Trophoblast cell (in vitro differentiated cells and primary cell): ENCODE measurements at regions not wholly inside any gene's neighbourhood (a gene's known extent, or its start where the extent isn't known, plus 50 kb on each side); places are given as distances from the start of the nearest gene placed in this dataset.

Experiments
- DNase-seq, 2 donors: peaks; one replicate each; pipeline ENCODE4 v3.0.0-alpha.2; 2016
- H2AFZ ChIP-seq: 2 replicates; pipeline ENCODE4 v1.6.1; 2013; ENCODE audit warnings: low read length, moderate library complexity, mild to moderate bottlenecking; ENCODE audit not compliant: insufficient read depth, poor library complexity
- H2AK5ac ChIP-seq: 2 replicates; pipeline ENCODE4 v1.6.1; 2013; ENCODE audit warnings: mild to moderate bottlenecking, low read length
- H2BK120ac ChIP-seq: 2 replicates; pipeline ENCODE4 v1.6.1; 2013; ENCODE audit warnings: low read length, mild to moderate bottlenecking, moderate library complexity; ENCODE audit not compliant: insufficient read depth, poor library complexity
- H2BK12ac ChIP-seq: 2 replicates; pipeline ENCODE4 v1.6.1; 2013; ENCODE audit warnings: mild to moderate bottlenecking, low read length, moderate library complexity
- H2BK5ac ChIP-seq: 2 replicates; pipeline ENCODE4 v1.6.1; 2013; ENCODE audit warnings: low read length, low read depth, moderate library complexity, mild to moderate bottlenecking; ENCODE audit not compliant: poor library complexity
- H3K14ac ChIP-seq: 2 replicates; pipeline ENCODE4 v1.6.1; 2013; ENCODE audit warnings: mild to moderate bottlenecking, low read length
- H3K18ac ChIP-seq: 2 replicates; pipeline ENCODE4 v1.6.1; 2013; ENCODE audit warnings: mild to moderate bottlenecking, low read length
- H3K23ac ChIP-seq: 2 replicates; pipeline ENCODE4 v1.6.1; 2013; ENCODE audit warnings: low read length
- H3K27ac ChIP-seq: 2 replicates; pipeline ENCODE4 v1.5.1; 2013; ENCODE audit warnings: low read depth, mild to moderate bottlenecking, inconsistent platforms, low read length, moderate library complexity
- H3K27me3 ChIP-seq: 2 replicates; pipeline ENCODE4 v1.6.1; 2013; ENCODE audit warnings: inconsistent platforms, mild to moderate bottlenecking, low read length, moderate library complexity; ENCODE audit not compliant: insufficient read depth
- H3K36me3 ChIP-seq, 2 experiments: 1 replicate in 1 of 2; 2 replicates in 1 of 2; pipeline ENCODE4 v1.6.1; 2013; ENCODE audit warnings: low read length in 2 of 2, mild to moderate bottlenecking in 2 of 2, moderate library complexity in 1 of 2; ENCODE audit not compliant: insufficient read depth in 2 of 2, control insufficient read depth in 1 of 2
- H3K4ac ChIP-seq: 2 replicates; pipeline ENCODE4 v1.6.1; 2013; ENCODE audit warnings: low read depth, mild to moderate bottlenecking, low read length, moderate library complexity
- H3K4me1 ChIP-seq, 2 experiments: 1 replicate in 1 of 2; 2 replicates in 1 of 2; pipeline ENCODE4 v1.6.1; 2013; ENCODE audit warnings: low read length in 2 of 2, mild to moderate bottlenecking in 2 of 2, moderate library complexity in 1 of 2; ENCODE audit not compliant: insufficient read depth in 2 of 2, control insufficient read depth in 1 of 2
- H3K4me2 ChIP-seq: 2 replicates; pipeline ENCODE4 v1.6.1; 2013; ENCODE audit warnings: inconsistent platforms, mild to moderate bottlenecking, low read length, moderate library complexity
- H3K4me3 ChIP-seq: 2 replicates; pipeline ENCODE4 v1.5.1; 2013; ENCODE audit warnings: mild to moderate bottlenecking, low read depth, low read length, inconsistent platforms
- H3K79me1 ChIP-seq: one replicate; pipeline ENCODE4 v1.6.1; 2013; ENCODE audit warnings: low read length
- H3K79me2 ChIP-seq: 2 replicates; pipeline ENCODE4 v1.6.1; 2013; ENCODE audit warnings: low read length, mild to moderate bottlenecking; ENCODE audit not compliant: control insufficient read depth, insufficient read depth, poor library complexity
- H3K9ac ChIP-seq: 2 replicates; pipeline ENCODE4 v1.6.1; 2013; ENCODE audit warnings: mild to moderate bottlenecking, low read length
- H3K9me3 ChIP-seq: 2 replicates; pipeline ENCODE4 v1.6.1; 2013; ENCODE audit warnings: low read depth, mild to moderate bottlenecking, control low read depth, inconsistent platforms, low read length; ENCODE audit not compliant: insufficient read depth
- H4K12ac ChIP-seq: 2 replicates; pipeline ENCODE4 v1.6.1; 2013; ENCODE audit warnings: low read depth, mild to moderate bottlenecking, low read length, moderate library complexity
- H4K8ac ChIP-seq: 2 replicates; pipeline ENCODE4 v1.6.1; 2013; ENCODE audit warnings: low read depth, mild to moderate bottlenecking, low read length, moderate library complexity
- H4K91ac ChIP-seq: one replicate; pipeline ENCODE4 v1.6.1; 2013; ENCODE audit warnings: low read depth, mild to moderate bottlenecking, low read length, moderate library complexity
- WGBS: extraction: QIAGEN DNeasy Blood & Tissue Kit; methylation state at CpG from one replicate; pipeline ENCODE4 v1.1.7; 2013; ENCODE audit warnings: missing lambda C conversion rate; ENCODE audit not compliant: insufficient read length, insufficient coverage; ENCODE audit errors: extremely low coverage; 5-methylcytosine and 5-hydroxymethylcytosine counted together

DNA sequence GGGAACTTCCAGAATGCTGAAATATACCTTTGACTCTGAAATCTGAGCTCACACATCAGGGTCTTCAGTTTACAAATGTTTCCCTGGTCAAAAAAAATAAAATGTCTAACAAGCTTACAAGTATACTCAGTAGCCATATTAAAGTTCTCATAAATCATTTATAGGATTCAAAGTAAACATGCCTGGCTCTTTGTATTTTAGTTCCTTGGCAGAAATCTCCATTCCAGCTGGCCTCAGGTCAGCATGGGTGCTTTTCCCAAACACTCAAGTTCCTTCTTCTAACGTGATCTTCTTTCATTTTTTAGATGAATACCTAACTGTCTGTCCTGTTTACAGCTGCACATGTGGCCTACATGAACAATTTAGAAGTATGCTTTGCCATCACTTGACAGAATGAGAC, 263.2 kb downstream of the GAS1 start:
- Histone ChIP-seq H3K9me3 (no peaks in the 10 kb centered on the region), H3K4me2 (no peak overlapping the region), H3K18ac (no peak overlapping the region), H3K9ac (no peak overlapping the region), H3K4ac (no peak overlapping the region), H4K12ac (no peak overlapping the region), H2BK12ac (no peak overlapping the region), H3K79me2 (no peaks in the 10 kb centered on the region), H3K23ac (no peak overlapping the region), H3K27me3 (no peaks in the 10 kb centered on the region), H2AFZ (no peak overlapping the region), H3K4me3 (no peak overlapping the region), H2BK5ac (no peak overlapping the region), H3K14ac (no peak overlapping the region), H3K27ac (no peak overlapping the region), H2AK5ac (no peak overlapping the region), H4K91ac (no peak overlapping the region), H4K8ac (no peak overlapping the region), H3K4me1 (no peaks in the 10 kb centered on the region), H2BK120ac (no peak overlapping the region), H3K79me1 (no peaks in the 10 kb centered on the region), H3K36me3 (peaks cover 0 to 1% of the 10 kb centered on the region in 2 experiments)
- no peak for DNase-seq
- WGBS, result no CpG with 5 or more reads among the region's 1 CpG

DNA sequence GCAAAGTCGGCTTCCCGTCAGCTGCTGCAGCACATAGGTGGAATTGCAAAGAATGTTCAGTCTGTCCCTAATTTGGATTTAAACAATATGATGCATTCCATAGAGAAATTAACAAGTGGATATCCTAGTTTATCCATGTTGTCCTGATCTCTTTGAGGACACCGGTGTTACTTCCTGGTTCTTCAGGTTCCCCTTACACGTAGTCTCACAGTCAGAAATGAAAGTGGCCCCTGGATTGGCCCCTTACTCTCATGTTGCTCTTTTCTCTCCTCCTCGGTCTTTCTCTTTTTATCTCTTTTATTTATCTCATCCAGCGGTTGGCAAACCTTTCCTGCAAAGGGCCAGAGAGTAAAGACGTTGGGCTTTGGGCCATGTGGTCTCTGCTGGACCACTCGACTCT, 265.1 kb downstream of the GAS1 start:
- WGBS, result no CpG with 5 or more reads among the region's 8 CpGs
- H3K4me3 ChIP-seq, result no peak overlapping the region
- no peak for DNase-seq

DNA sequence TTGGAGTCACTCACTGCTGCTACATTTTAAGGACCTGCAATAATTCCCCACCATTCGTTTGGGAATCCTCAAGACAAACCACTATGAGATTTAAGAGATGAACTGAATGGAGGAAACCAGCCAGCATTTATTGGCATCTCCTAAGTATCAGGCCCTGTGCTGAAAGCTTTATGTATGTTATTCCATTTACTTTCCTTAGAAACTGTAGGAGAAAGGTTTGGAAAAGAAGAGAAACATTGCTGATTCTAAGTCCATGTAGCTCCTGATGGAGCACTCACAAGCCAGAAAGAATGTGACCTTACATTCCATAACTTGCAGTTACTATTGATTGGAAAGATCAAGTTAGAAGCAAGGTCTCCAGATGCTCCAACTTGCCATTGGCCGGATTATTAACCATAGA, 267.4 kb downstream of the GAS1 start:
- no peak overlapping the region for H4K12ac ChIP-seq
- H3K9ac ChIP-seq, result no peak overlapping the region
- H3K18ac ChIP-seq, result no peak overlapping the region
- peaks cover 3% of the 10 kb centered on the region for H3K79me1 ChIP-seq
- H3K27ac ChIP-seq, result no peak overlapping the region
- H3K4me3 ChIP-seq, result no peak overlapping the region
- H3K14ac ChIP-seq, result no peak overlapping the region
- H3K9me3 ChIP-seq, result no peaks in the 10 kb centered on the region
- no peaks in the 10 kb centered on the region for H3K27me3 ChIP-seq
- no peak overlapping the region for H2BK12ac ChIP-seq
- peaks cover 9% of the 10 kb centered on the region in 2 experiments for H3K4me1 ChIP-seq
- no peak overlapping the region for H2BK120ac ChIP-seq
- peaks cover 0 to 1% of the 10 kb centered on the region in 2 experiments for H3K36me3 ChIP-seq
- H4K91ac ChIP-seq, result no peak overlapping the region
- H2AFZ ChIP-seq, result no peak overlapping the region
- H3K4me2 ChIP-seq, result no peak overlapping the region
- H3K79me2 ChIP-seq, result no peaks in the 10 kb centered on the region
- H2BK5ac ChIP-seq, result no peak overlapping the region
- H3K23ac ChIP-seq, result no peak overlapping the region
- no peak overlapping the region for H4K8ac ChIP-seq
- WGBS, result no CpG with 5 or more reads among the region's 2 CpGs
- no peak for DNase-seq
- no peak overlapping the region for H2AK5ac ChIP-seq
- no peak overlapping the region for H3K4ac ChIP-seq

More for the DNA sequence above, 265.1 kb downstream of the GAS1 start:
- Histone ChIP-seq H2AK5ac (no peak overlapping the region), H3K23ac (no peak overlapping the region), H3K79me1 (no peaks in the 10 kb centered on the region), H3K27ac (no peak overlapping the region), H3K9ac (no peak overlapping the region), H4K91ac (no peak overlapping the region), H3K9me3 (no peaks in the 10 kb centered on the region), H3K14ac (no peak overlapping the region), H3K4ac (no peak overlapping the region), H2BK12ac (no peak overlapping the region), H4K12ac (no peak overlapping the region), H3K4me1 (no peaks in the 10 kb centered on the region), H3K79me2 (no peaks in the 10 kb centered on the region), H2AFZ (no peak overlapping the region), H4K8ac (no peak overlapping the region), H3K18ac (no peak overlapping the region), H3K27me3 (no peaks in the 10 kb centered on the region), H3K4me2 (no peak overlapping the region), H2BK120ac (no peak overlapping the region), H3K36me3 (peaks cover 0 to 1% of the 10 kb centered on the region in 2 experiments), H2BK5ac (no peak overlapping the region)

DNA sequence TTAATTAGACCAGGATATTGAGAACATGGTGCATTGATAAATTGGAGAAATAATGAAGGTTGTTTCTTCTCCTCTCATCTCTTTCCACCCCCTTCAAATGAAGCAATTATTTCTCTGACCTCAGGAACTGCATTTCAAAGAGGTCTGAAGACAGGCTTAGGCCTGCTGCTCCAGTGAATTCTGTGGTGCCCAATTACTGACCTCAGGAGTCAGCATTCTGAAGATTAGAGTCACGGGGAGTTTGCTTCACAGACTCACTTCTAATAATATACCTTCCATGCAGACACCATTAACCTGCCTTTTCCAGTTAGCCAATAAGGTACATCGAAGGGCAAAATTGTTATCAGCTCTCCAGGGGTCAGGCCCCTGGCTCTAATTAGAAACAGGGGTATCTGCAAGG, 270.9 kb downstream of the GAS1 start:
- H3K27me3 ChIP-seq, result no peaks in the 10 kb centered on the region
- H4K91ac ChIP-seq, result no peak overlapping the region
- H4K8ac ChIP-seq, result no peak overlapping the region
- H3K4me2 ChIP-seq, result no peak overlapping the region
- no peak overlapping the region for H4K12ac ChIP-seq
- H3K18ac ChIP-seq, result no peak overlapping the region
- H2AFZ ChIP-seq, result no peak overlapping the region
- H2AK5ac ChIP-seq, result no peak overlapping the region
- H3K79me2 ChIP-seq, result no peaks in the 10 kb centered on the region
- H3K36me3 ChIP-seq, result no peaks in the 10 kb centered on the region
- peak overlapping the region; percentile 45 for H3K27ac ChIP-seq
- no peak for DNase-seq
- peaks cover 17 to 21% of the 10 kb centered on the region in 2 experiments for H3K4me1 ChIP-seq
- H3K23ac ChIP-seq, result no peak overlapping the region
- H2BK5ac ChIP-seq, result no peak overlapping the region
- no CpG with 5 or more reads among the region's 2 CpGs for WGBS
- no peak overlapping the region for H3K9ac ChIP-seq
- no peak overlapping the region for H2BK12ac ChIP-seq
- no peak overlapping the region for H2BK120ac ChIP-seq
- peaks cover 8% of the 10 kb centered on the region for H3K79me1 ChIP-seq
- H3K4ac ChIP-seq, result no peak overlapping the region
- no peak overlapping the region for H3K14ac ChIP-seq
- no peaks in the 10 kb centered on the region for H3K9me3 ChIP-seq
- no peak overlapping the region for H3K4me3 ChIP-seq
